Endothelial cell of umbilical vein (primary cell): ENCODE measurements at regions not wholly inside any gene's neighbourhood (a gene's known extent, or its start where the extent isn't known, plus 50 kb on each side); places are given as distances from the start of the nearest gene placed in this dataset.

Source experiments
- BruUV-seq: library from RNA; stranded (reverse); fragments of 400-500 nt; replicated peaks from 2 replicates; lab custom pipeline; 2021; lab: Mats Ljungman, UMichigan
- CTCF ChIA-PET: fragments of 300-600, 350-600 bp; sonication (Branson Sonifier 250); formaldehyde crosslinking; loops from one replicate; lab custom pipeline; 2021; ENCODE audit warnings: antibody characterized with exemption, inconsistent platforms; lab: Charles Lee
- POLR2A ChIA-PET: fragments of 300-600, 350-600 bp; sonication (Branson Sonifier 250); formaldehyde crosslinking; loops from one replicate; lab custom pipeline; 2021; ENCODE audit warnings: antibody characterized with exemption, inconsistent platforms; lab: Charles Lee
- DNase-seq: peaks from one replicate; pipeline ENCODE4 v3.0.0-alpha.2; 2011; ENCODE audit warnings: low read depth, low spot score
- FAIRE-seq: peaks from 2 replicates; lab custom pipeline; 2011; peaks lifted over from hg19 to GRCh38; lab: Jason Lieb, UNC
- H2AFZ ChIP-seq: 2 replicates; pipeline ENCODE4 v1.6.0; 2012; ENCODE audit warnings: low read depth, low read length, control low read depth, inconsistent platforms
- H3K27ac ChIP-seq: 2 replicates; pipeline ENCODE4 v1.5.1; 2011; ENCODE audit warnings: low read depth, mild to moderate bottlenecking, control low read depth, low read length, moderate library complexity; ENCODE audit not compliant: insufficient read depth
- H3K27me3 ChIP-seq, 2 experiments: 2 replicates each; pipeline versions ENCODE4 v1.6.0 to v1.6.1; 2011; ENCODE audit warnings: low read length in 2 of 2, mixed read lengths in 1 of 2; ENCODE audit not compliant: control insufficient read depth in 2 of 2, insufficient read depth in 2 of 2
- H3K36me3 ChIP-seq, 2 experiments: 2 replicates in 1 of 2; 3 replicates in 1 of 2; pipeline ENCODE4 v1.5.1; 2011; ENCODE audit warnings: low read length in 2 of 2, mild to moderate bottlenecking in 1 of 2, moderate library complexity in 1 of 2; ENCODE audit not compliant: control insufficient read depth in 2 of 2, insufficient read depth in 2 of 2; ENCODE audit errors: extremely low read depth in 1 of 2
- H3K4me1 ChIP-seq: 3 replicates; pipeline ENCODE4 v1.5.1; 2011; ENCODE audit warnings: mild to moderate bottlenecking, low read length; ENCODE audit not compliant: control insufficient read depth, insufficient read depth; ENCODE audit errors: extremely low read depth
- H3K4me2 ChIP-seq: 2 replicates; pipeline ENCODE4 v1.6.1; 2011; ENCODE audit warnings: low read length, control low read depth, mixed read lengths; ENCODE audit not compliant: insufficient read depth
- H3K4me3 ChIP-seq, 3 experiments: fragments of 200-600 bp in 1 of 3; sonication (generic), shearing (Covaris generic) in 1 of 3; replicated peaks in 1 of 3; 2 replicates each; pipeline ENCODE4 v1.5.1; 2011 to 2016; ENCODE audit warnings: control low read depth in 3 of 3, low read length in 3 of 3, mild to moderate bottlenecking in 2 of 3, inconsistent platforms in 1 of 3, low read depth in 1 of 3, moderate library complexity in 1 of 3; ENCODE audit not compliant: insufficient read depth in 1 of 3
- H3K79me2 ChIP-seq: 2 replicates; pipeline ENCODE4 v1.6.0; 2012; ENCODE audit warnings: low read length, inconsistent platforms; ENCODE audit not compliant: control insufficient read depth, insufficient read depth
- H3K9ac ChIP-seq: replicated peaks from 2 replicates; pipeline ENCODE3; 2011; ENCODE audit warnings: low read length, control low read depth; ENCODE audit not compliant: insufficient read depth; ENCODE audit errors: extremely low read depth
- H3K9me1 ChIP-seq: replicated peaks from 3 replicates; pipeline ENCODE4 v1.6.0; 2011; ENCODE audit warnings: mild to moderate bottlenecking, low read length; ENCODE audit not compliant: control insufficient read depth, insufficient read depth; ENCODE audit errors: extremely low read depth
- H3K9me3 ChIP-seq: replicated peaks from 2 replicates; pipeline ENCODE4 v1.5.1; 2012; ENCODE audit warnings: low read length, inconsistent platforms; ENCODE audit not compliant: control insufficient read depth, insufficient read depth
- H4K20me1 ChIP-seq: replicated peaks from 2 replicates; pipeline ENCODE3; 2011; ENCODE audit warnings: mild to moderate bottlenecking, low read length; ENCODE audit not compliant: control insufficient read depth, insufficient read depth; ENCODE audit errors: extremely low read depth
- CTCF ChIP-seq, 2 donors: IDR thresholded peaks; 1 replicate in 1 of 2; 2 replicates in 1 of 2; pipeline ENCODE4 v1.5.1; 2011; ENCODE audit warnings: low read length in 2 of 2, mild to moderate bottlenecking in 2 of 2, moderate library complexity in 2 of 2, control low read depth in 1 of 2, inconsistent platforms in 1 of 2, low read depth in 1 of 2; ENCODE audit not compliant: insufficient read depth in 1 of 2; ENCODE audit errors: extremely low read depth in 1 of 2
- EZH2 ChIP-seq: IDR thresholded peaks from 2 replicates; pipeline ENCODE4 v1.6.1; 2012; ENCODE audit warnings: borderline replicate concordance, low read depth, mild to moderate bottlenecking, moderate library complexity, low read length, inconsistent platforms; ENCODE audit not compliant: severe bottlenecking
- FOS ChIP-seq: IDR thresholded peaks from 2 replicates; pipeline ENCODE4 v1.6.1; 2011; ENCODE audit warnings: mild to moderate bottlenecking, low read length, moderate library complexity, borderline replicate concordance; ENCODE audit not compliant: insufficient read depth
- GATA2 ChIP-seq: IDR thresholded peaks from 2 replicates; pipeline ENCODE4 v1.7.0; 2011; ENCODE audit warnings: low read depth, mild to moderate bottlenecking, moderate library complexity, mixed read lengths, low read length; ENCODE audit not compliant: insufficient read length, insufficient read depth
- JUN ChIP-seq: IDR thresholded peaks from 2 replicates; pipeline ENCODE4 v1.6.1; 2011; ENCODE audit warnings: borderline replicate concordance, low read depth; ENCODE audit not compliant: insufficient read length, insufficient read depth
- MAX ChIP-seq: IDR thresholded peaks from 2 replicates; pipeline ENCODE4 v1.6.1; 2011; ENCODE audit not compliant: insufficient read depth, insufficient read length
- MYC ChIP-seq: IDR thresholded peaks from one replicate; pipeline ENCODE4 v1.6.1; 2011; ENCODE audit warnings: mild to moderate bottlenecking, low read depth, low read length
- POLR2A ChIP-seq: IDR thresholded peaks from 2 replicates; pipeline ENCODE4 v1.6.1; 2012; ENCODE audit warnings: low read depth, mild to moderate bottlenecking, control low read depth, low read length
- POLR2AphosphoS5 ChIP-seq: IDR thresholded peaks from 2 replicates; pipeline ENCODE4 v1.6.1; 2012; ENCODE audit warnings: low read depth, mild to moderate bottlenecking, control low read depth, low read length, moderate library complexity; ENCODE audit not compliant: insufficient read depth
- dilution Hi-C: fragments of 300-500 bp; cut with MboI; formaldehyde crosslinking; loops from one replicate; pipeline ENCODE4 v1.15.0; 2019; ENCODE audit warnings: low sequenced_read_pairs; ENCODE audit not compliant: extremely low pct_ligation_motif_present
- intact Hi-C: fragments of 100-400 bp; cut with micrococcal nuclease; formaldehyde crosslinking; loops from one replicate; pipeline ENCODE4 v1.10.0; 2022

- dilution Hi-C loops (no loop called here), intact Hi-C loops (no loop called here)
- ChIA-PET CTCF (no interaction called here), POLR2A (no interaction called here)
- H3K9me1 ChIP-seq: no peaks in the 10 kb centered on the region
- H3K9ac ChIP-seq: no peak overlapping the region
- no peaks in the 10 kb centered on the region for H3K36me3 ChIP-seq
- no peak overlapping the region for H3K4me3 ChIP-seq
- no peaks in the 10 kb centered on the region for H3K79me2 ChIP-seq
- H3K9me3 ChIP-seq: peaks cover 4% of the 10 kb centered on the region
- FAIRE-seq (no peak), DNase-seq (no peak)
- no peak overlapping the region for H2AFZ ChIP-seq
- BruUV-seq: no TSS peak
- H4K20me1 ChIP-seq: no peaks in the 10 kb centered on the region
- H3K4me2 ChIP-seq: no peak overlapping the region
- H3K27ac ChIP-seq: no peak overlapping the region
- no peaks in the 10 kb centered on the region for H3K4me1 ChIP-seq
- H3K27me3 ChIP-seq: no peaks in the 10 kb centered on the region
- TF ChIP-seq POLR2AphosphoS5: no peak
- TF ChIP-seq GATA2: no peak
- no peak for TF ChIP-seq POLR2A
- no peak for TF ChIP-seq MYC
- TF ChIP-seq EZH2: no peak
- no peak for TF ChIP-seq CTCF (IDR thresholded peaks at IDR 0.05; ENCODE audit: extremely low read depth in 1 of 2, insufficient read depth in 1 of 2, low read depth in 1 of 2, low read length in 2 of 2)
- no peak for TF ChIP-seq MAX
- TF ChIP-seq FOS: no peak
- TF ChIP-seq JUN: no peak
Observed at GRCh38 chr3:83496462-83496861, 1462.3 kb upstream of the CADM2 start.
